Hippocampal formation (tissue), 2 donors: ENCODE measurements at regions not wholly inside any gene's neighbourhood (a gene's known extent, or its start where the extent isn't known, plus 50 kb on each side); places are given as distances from the start of the nearest gene placed in this dataset.
"Not testable (repeated sequence)": the region's sequence is repeated elsewhere in the genome, so short reads cannot be mapped to it uniquely, and the experiment has no call there.

Source experiments
- DNase-seq, 2 donors: peaks; one replicate each; lab custom pipeline; 2025; lab: John Stamatoyannopoulos, UW

DNA sequence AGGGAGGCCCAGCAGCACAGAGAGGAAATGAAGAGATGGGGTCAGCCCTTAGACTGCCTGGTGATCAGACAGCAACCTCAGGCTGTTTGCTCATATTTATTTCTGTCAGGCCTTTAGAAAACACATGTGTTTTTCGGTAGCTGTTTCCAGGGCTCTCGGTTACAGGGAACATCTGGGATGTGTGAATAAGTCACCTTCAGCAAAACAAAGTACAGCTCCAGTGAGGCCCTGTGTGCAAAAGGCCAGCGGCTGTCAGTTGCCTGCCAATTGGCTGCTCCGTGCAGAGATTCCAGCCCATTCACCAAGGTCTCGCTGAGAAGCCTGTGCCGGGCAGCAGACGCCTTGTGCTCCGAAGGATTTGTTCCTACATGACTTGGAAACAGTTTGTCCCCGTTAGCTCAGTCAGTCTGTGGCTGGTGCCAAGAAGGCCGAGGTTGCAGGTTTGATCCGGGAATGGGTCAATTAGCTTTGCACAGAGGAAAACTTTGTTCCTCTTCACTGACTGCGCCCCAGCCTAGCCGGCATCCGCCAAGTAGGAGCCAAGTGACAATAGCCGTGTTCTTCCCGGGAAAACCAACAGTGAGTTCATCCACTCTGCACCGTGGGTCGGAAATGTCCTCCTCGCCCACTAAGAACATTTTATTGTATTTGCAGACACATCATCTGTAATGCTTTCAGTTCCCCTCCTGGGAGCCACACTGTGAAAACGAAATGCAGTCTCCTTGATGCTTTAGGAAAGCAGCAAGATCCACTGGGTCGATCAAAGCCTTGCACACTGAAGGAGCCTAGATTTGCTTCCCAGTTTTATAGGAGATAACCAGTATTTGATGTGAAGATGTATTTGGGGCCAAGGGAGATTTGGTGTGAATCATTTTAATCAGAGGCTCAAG is 315.4 kb upstream of the CDYL start:
- peak; percentile 61 for DNase-seq

DNA sequence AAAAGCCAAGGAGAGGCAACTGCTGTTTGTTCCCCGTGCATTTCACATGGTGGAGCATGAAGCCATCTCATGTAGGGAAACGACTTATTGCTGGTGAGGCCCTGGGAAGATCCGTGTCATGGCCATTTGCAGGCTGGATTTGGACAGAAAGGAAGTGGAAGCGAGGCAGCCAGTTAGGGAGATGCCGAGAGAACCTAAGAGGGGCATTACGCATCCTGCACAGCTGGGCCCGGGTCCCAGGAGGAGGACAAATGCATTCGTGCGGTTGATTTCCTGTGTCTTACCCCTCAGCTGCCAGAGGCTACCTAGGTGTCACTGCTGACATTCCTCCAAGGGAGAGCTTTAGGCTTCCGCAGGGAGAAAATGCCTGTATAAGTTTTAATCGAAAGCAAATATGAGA is 316.2 kb upstream of the CDYL start:
- no peak for DNase-seq

DNA sequence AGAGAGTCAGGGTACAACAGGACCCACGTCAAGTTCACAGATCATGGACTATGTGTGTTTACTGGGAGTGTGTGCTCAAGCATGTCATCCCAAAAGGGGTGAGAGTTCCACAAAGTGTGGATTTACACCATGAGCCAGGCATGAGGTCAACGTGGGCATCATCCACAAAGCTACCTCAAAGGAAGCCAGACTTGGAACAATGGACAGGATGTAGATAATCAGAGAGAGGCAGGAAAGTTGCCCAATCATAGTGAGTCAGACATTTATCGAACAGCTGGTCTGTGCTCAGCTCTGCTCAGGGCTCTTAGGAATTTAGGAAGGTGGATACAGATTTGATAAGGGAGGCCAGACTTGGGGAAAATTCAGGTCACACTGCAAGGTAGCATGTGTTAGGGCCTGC is 317.2 kb upstream of the CDYL start:
- no peak for DNase-seq

DNA sequence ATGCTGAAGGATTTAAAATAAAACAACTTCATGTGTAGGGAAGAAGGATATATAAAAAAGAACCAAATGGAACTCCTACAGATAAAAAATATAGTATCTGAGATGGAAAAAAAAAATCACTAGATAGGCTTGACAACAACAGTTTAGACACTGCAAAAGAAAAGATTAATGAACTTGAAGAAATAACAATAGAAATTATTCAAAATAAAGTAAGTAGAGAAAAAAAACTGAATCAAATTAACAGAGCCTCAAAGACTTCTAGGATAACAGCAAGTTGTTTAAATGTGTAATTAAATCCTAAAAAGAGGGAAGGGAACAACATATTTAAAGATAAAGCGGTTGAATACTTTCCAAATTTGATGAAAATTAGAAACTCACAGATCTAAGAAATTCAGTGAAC is 316.3 kb upstream of the ECI2 start:
- DNase-seq, result no peak

DNA sequence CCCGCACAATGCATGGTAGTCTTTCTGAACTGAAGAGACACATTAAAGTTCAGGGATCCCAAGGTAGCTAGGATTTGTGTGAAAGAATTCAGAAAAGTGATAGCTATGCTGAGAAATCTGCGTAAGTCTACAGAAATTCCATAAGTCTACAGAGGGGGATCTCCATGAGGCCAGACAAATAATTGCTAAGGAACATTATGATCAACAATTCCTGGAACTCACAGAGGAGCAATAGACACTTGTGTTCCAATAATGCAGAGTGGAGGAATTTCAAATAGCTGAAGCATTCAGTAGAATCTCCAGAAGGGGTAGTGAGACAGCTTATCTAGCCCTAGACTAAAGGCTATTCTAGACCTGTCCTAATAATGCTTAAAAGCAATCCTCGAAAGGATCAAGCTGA is 315.7 kb upstream of the ECI2 start:
- no peak for DNase-seq

DNA sequence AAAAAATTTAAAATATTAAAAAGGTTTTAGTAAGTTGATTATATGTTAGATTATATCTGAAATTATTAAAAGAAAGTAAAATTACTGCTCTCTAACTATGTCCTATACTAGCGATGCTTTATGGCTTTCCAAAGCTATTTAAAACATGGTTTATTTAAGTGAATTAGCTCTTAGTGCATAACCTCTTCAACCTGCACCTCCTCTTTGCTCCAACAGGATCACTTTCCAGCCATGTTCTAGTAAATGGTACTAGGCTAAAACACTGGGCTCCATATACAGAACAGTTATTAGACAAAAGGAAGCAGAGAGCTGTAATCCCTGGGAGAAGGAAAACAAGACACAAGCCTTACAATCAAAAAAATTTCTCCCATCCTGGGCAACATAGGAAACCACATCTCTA is 314.9 kb upstream of the ECI2 start:
- no peak for DNase-seq

DNA sequence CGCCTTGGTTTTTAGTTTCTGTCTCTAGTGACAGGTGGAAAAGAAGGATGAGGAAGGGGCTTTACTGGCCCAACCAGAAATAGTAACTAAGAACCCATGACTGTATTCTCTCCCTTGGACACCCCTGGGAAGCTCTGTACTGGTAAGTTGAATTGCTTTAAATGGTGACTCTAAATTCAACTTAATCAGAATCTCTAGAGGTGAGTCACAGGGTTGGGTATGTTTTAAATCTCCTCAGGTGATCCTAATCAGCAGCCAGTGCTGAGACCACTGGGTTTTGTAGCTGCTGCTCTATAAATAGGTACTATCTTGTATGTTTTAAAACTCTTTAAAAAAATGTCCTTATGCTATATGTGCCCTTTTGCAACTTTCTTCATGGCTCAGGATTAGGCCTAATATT is 314.0 kb upstream of the ECI2 start:
- DNase-seq, result no peak

DNA sequence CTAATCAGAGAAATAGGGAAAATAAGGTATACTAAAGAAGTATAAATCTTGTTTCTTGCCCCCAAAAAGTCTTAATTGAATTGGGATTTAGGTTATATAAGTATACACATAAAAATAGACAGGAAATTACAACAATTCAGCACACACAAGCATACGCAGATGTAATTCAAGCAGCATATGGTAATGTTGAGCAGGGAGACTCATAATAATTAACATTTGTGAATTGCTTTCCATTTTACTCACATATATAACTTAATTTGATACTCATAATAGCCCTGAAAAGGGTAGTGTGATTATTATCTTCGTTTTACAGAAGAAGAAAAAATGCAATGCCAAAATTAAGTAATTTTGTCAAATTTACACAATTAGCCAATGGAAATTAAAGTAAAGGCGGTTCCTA is 313.5 kb upstream of the ECI2 start:
- no peak for DNase-seq

DNA sequence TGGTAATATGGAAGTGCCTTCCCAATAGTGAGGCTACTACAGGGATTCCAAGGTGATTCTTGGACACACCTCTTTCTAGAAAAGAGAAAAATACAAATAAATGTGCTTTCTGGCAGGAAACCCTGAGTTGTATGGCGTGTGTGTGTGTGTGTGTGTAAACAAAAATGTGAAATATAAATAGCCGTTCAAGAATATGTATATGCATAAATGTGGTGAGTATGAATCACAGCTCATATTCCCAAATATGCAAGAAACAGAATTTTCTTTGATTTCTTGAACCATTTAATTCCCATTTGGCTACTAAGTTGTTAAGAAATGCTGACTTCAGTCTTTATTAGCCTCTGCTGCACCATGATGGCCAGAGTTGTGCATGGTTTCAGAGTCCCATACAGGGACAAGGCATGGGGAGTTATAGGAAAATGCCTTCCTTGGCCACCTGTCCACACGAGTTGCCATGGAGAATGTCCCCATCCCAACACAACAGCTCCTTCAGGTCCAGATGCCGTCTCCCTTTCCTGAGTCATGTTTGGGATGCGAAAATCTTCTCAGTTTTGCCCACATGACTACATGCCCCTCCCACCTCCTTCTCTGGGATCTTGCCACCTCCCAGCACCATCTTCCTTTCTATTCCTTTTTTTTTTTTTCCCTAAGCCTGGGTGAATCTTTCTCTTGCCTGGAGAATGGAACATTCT is 312.4 kb upstream of the ECI2 start:
- DNase-seq, result no peak

DNA sequence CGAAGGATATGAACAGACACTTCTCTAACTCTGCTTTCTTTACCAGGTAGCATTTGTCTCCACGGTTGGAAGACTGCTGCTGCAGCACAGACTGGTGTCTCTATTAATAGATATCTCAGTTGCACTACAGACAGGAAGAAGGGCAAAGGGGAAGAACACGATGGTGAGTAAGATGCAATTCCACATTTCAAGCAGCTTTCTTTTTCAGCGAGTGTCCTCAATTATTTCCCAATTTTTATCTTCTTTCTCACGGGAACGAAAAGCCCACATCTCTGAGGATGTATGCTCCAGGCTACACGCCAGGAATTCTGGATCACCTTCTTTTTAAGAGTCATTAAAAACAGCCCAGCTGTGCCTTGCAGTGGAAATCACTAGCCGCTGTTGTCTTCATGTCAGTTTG is 311.6 kb upstream of the ECI2 start:
- DNase-seq, result no peak

DNA sequence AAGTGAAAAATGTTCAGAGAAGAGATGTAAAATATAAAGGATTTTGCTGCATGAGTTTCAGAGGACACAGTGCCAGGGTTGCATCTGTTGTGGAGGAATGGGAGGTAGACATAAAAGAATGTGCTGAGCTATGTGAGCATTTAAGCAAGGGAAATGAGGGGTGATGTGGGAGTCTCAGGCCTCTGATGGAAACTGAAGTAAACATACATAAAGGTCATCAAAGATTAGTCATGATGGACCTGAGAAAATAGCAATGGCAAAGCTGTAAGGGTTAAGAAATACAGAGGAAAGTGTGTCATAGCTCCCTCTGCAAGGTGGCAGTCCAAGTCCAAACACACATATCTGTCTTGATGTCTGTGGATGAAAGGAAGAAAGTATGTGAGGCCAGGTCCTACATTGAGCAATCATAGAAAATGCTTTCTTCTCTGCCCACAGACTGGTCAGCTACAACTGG is 306.6 kb upstream of the ECI2 start:
- no peak for DNase-seq

DNA sequence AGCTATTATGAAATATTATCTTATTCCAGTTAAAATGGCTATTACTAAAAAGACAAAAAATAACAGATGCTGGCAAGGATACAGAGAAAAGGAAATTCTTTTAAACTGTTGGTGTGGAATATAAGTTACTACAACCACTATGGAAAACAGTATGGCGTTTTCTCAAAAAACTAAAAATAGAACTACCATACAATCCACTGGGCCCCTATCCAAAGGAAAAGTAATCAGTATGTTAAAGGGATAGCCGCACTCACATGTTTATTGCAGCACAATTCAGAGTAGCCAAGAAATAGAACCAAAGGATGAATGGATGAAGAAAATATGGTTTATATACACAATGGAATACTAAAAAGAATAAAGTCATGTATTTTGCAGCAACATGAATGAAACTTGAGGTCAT is 303.8 kb upstream of the ECI2 start:
- no peak for DNase-seq

DNA sequence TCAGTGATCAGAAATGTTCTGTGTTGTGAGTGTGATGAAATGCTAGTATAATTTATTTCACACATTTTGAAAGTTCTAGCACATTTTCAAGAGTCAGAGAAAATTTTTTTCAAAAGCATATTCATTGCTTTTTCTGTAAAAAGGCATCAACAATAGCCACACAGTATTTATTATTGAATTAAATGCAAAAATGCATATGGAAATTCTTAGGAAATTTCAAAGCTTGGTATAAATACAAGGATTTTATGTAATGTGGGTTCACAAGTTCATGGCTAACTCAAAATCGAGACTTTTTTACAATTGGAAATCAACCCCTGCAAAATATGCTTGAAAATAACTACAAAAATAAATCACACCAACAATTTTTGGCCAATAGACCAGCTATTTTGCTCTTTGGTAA is 302.0 kb upstream of the ECI2 start:
- DNase-seq, result no peak

DNA sequence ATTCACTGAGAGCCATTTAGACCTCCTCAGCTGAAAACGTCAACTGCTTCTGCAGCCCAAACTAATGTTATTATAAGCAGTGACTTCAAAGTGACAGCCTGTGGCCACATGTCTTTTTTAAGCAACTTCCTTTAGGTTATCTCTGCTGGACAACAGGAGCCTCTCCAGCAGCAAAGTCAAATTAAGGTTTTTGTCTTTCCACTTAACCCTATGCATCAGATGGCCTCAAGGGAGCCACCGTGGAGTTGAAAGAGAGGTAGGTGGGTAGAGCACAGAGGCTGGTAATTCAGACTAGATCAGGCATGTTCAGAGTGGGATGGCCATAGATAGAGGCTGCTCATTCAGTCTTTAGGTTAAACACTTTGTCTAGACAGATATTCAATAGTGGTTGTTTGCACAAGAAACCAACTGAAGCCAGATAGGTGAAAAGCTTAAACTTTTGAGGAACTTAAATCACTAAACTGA is 300.6 kb upstream of the ECI2 start:
- no peak for DNase-seq

DNA sequence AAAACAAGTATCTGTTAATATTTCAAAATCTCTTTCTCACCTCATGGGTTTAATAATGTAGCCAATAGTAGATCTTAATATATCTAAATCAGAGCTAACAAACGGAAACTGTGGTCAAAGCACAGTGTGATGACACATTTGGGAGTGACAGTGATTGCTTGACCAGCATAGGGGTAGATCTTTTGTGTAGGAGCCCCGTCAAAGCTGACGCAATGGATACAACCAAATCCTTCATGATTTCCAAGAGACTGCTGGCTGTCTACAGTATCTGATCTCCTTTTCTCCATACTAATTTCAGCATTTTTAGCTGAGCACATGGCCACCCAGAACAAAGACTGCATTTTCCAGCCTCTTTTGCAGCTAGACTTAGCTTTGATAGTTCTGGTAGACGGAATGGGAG is 299.3 kb upstream of the ECI2 start:
- no peak for DNase-seq

DNA sequence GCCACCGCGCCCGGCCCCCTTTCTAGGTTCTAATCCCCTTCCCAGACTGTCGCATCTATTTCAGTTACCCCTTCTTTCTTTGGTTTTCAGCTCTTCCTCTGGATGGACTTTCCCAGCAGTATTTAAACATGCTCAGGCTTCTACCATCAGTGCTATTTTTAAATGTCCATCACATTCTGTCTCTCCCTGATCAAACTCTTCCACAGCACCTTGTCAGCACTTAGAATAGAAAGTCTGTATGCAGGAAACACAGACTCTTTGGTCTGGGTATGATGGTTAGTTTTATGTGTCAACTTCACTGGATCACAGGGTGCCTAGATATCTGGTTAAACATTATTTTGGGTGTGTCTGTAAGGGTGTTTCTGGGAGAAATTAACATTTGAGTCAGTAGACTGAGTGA is 297.8 kb upstream of the ECI2 start:
- DNase-seq, result no peak

DNA sequence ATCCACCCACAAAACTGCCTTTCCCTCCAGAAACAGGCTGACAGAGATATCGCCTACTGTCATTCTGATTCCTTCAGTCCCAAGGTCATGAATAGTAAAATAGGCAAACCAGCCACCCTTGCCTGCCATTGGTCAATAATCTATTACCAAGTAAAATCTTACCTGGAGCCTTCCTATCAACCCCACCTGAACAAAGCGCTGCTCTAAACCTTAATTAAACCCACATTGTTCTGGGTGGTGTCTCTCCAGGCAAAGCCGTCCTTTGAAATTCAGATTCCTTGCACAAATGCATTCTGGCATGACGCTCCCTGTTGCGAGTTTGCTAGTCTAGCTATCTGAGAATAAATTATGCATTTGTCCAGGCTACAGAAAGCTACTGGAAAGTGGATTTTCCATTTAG is 291.6 kb upstream of the ECI2 start:
- DNase-seq, result no peak

DNA sequence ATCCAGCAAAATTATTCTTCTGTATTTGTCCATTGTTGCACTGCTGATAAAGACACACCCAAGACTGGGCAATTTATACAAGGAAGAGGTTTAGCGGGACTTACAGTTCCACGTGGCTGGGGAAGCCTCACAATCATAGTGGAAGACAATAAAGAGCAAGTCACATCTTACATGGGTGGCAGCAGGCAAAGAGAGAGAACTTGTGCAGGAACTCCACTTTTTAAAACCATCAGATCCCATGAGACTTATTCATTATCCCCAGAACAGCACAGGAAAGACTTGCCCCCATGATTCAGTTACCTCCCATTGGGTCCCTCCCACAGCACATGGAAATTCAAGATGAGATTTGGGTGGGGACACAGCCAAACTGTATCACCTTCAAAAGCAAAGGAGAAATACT is 286.5 kb upstream of the ECI2 start:
- DNase-seq, result no peak

DNA sequence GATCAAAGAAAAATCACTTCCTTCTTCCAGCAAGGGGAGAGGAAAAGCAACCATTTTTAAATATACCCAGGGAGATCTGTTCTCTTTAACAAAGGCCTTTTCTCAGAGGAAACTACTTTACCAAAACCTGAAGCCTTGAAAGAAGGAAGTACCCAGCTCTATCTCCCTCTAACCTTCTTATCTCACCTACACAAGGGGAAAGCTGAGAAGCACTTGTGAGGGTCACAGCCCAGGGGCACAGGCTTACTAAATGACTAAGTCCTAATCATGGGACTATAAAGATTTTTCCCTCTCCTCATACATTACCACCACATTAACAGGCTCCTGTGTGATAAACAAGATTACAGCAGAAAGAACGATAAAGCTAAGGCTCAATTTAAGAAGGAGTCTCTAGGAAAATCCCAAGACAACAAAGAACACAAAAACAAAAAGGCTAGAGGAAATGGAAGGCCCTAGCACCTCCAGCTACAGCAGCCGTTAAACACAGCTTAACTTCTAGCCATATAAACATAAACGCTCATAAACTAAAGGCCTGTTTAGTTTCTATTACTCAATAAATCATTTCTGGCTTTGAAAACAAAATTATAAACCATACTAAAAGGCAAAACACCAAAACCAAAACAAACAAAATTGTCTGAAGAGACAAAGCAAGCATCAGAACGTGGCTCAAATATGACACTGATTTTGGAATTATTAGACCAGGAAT is 284.9 kb upstream of the ECI2 start:
- DNase-seq, result no peak

DNA sequence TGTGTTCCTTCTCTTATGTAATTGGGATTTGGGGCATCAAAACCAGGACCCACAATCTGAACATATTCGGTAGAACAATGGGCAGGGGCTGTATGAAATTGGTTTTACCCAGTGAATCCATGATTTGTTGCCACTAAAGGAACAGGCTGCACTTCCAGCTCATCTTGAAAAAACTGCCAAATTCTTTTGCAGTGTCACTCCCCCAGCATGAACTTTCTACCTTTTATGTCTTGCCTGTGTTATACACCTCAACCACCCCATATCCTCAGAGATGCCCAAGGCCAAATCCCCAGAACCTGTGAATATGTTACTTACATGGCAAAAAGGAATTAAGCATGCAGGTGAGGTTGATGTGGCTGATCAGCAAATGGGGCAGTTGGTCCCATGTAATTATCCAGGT is 280.2 kb upstream of the ECI2 start:
- no peak for DNase-seq

DNA sequence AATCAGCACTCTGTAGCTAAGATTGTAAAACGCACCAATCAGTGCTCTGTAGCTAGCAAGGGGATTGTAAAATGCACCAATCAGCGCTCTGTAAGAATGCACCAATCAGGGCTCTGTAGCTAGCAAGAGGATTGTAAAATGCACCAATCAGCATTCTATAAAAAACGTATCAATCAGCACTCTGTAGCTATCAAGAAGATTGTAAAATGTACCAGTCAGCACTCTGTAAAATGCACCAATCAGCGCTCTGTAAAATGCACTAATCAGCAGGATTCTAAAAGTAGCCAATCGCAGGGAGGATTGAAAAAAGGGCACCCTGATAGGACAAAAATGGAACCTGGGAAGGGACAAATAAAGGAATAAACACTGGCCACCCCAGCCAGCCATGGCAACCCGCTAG is 278.7 kb upstream of the ECI2 start:
- DNase-seq, result not testable (repeated sequence)

DNA sequence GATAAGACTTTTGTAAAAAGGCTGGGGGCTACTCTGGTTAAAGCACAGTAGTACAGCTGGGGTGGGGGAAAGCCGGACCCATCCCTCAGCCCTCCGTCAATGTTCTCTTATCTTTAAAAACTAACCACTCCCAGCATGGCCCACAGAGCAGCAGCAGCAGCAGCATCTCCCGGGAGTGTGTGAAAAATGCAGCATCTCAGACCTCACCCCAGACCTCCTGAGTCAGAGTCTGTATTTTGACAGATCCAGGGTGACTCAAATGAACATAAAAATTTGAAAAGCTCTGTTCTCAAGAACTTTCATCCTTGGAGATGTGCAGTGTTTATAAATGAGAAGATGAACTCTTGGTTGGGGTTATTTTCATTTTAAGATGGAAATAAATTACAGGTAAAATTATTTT is 277.7 kb upstream of the ECI2 start:
- DNase-seq, result no peak

DNA sequence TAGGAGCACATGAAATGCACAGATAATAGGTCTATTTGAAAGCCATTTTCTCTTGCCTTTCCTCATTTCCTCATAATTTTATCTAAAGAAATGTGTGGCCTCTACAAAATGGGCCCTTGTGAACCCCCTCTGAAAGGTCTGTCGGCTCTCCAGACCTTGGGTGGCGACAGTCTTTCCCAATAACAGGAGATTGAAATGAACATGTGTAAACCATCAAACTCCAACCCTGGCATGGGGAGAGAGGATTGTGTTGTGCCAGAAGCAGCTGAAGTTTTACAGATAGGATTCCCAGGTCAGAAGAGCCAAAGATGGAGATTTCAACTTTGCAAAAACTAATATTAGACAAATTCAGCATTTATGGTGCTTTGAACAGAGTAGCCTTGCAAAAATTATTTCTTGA is 277.1 kb upstream of the ECI2 start:
- DNase-seq, result no peak
